ENCODE measurements at regions not wholly inside any gene's neighbourhood (a gene's known extent, or its start where the extent isn't known, plus 50 kb on each side); places are given as distances from the start of the nearest gene placed in this dataset.

GRCh38 chr5:123722451-123722850 is 210.5 kb downstream of the CSNK1G3 start:
- 58 to 100% (median 74%) methylated on average over 1 to 3 of the region's 3 CpGs; no CpG with 5 or more reads in 1 of the 10 experiments for WGBS, 10 experiments
- ATAC-seq (replicated peaks in 6 of 8): no peak
- in situ Hi-C loops (cut with MboI; ENCODE audit: low pct_unique_long_range_greater_than_20kb in 2 of 9, low sequenced_read_pairs in 9 of 9, unreplicated experiment in 9 of 9): no loop called here
- Histone ChIP-seq H3K27ac (no peak overlapping the region), H3K4me3 (no peak overlapping the region), H3K4me1 (replicated peaks in 1 of 2) (peaks cover 0 to 5% of the 10 kb centered on the region in 2 donors)

DNA sequence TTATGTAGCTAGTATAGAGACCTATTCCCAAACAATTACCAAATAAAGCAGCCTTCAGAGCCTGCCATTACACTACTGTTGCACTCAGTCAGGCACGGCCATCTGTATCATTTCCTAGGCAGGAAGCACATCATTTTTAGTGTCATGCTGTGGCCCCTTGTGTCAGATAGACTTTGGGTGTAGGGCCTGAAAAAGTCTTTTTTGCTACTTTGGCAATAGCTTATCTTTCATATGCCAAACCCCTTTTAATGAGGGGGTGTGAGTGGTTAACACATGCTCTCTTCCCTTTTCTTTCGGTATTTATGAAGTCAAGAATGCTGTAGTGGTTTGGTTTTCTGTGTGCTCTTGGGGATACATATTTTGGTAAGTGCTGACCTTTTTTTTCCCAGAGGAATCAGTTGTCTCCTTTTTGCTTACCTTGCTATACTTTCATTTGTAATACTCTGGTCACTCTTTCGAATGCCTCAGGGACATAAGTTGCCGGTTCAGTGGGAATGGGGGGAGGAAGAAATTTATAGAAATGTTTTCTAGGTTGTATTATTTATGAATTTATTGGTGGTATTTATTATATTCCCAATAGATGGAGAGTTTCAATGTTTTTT is 209.8 kb downstream of the CSNK1G3 start:
- Histone ChIP-seq H3K4me1 (replicated peaks in 1 of 2) (peaks cover 0 to 5% of the 10 kb centered on the region in 2 donors), H3K4me3 (no peak overlapping the region), H3K27ac (no peak overlapping the region)
- in situ Hi-C loops (cut with MboI; ENCODE audit: low pct_unique_long_range_greater_than_20kb in 2 of 9, low sequenced_read_pairs in 9 of 9, unreplicated experiment in 9 of 9): no loop called here
- 45 to 100% (median 82%) methylated on average over 2 to 4 of the region's 4 CpGs; no CpG with 5 or more reads in 1 of the 10 experiments for WGBS, 10 experiments
- ATAC-seq (replicated peaks in 6 of 8): no peak

- in situ Hi-C loops (cut with MboI; ENCODE audit: low pct_unique_long_range_greater_than_20kb in 2 of 9, low sequenced_read_pairs in 9 of 9, unreplicated experiment in 9 of 9): no loop called here
- Histone ChIP-seq H3K4me3 (no peak overlapping the region), H3K4me1 (replicated peaks in 1 of 2) (peaks cover 0 to 5% of the 10 kb centered on the region in 2 donors), H3K27ac (no peak overlapping the region)
- ATAC-seq (replicated peaks in 6 of 8): peak in 5 of 8 experiments; percentile 39 to 47 (median 42)
- WGBS, 10 experiments: 68 to 100% (median 85%) methylated on average over 2 to 5 of the region's 5 CpGs; no CpG with 5 or more reads in 1 of the 10 experiments
Observed at GRCh38 chr5:123720955-123721354, 209.0 kb downstream of the CSNK1G3 start.

DNA sequence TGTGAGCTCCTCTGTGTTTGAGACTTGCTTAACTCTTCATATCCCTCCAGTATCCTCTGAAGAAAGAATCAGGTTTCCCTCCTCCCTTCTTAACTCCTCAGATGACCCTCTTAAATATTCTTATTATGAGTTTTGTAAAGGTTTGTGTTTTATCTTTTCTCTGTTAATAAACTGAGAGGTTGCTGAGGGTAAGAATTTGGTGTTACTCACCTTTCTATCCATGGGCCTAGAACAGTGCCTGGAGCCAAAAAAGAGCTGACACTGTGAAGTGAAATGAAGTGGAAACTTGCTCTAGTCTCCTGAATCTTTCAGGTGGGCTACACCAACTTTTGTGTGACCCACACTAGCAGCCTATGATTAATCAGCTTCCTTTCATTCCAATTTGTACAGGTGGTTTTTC is 208.4 kb downstream of the CSNK1G3 start:
- in situ Hi-C loops (cut with MboI; ENCODE audit: low pct_unique_long_range_greater_than_20kb in 2 of 9, low sequenced_read_pairs in 9 of 9, unreplicated experiment in 9 of 9): no loop called here
- Histone ChIP-seq H3K4me1 (replicated peaks in 1 of 2) (peaks cover 0 to 5% of the 10 kb centered on the region in 2 donors), H3K4me3 (no peak overlapping the region), H3K27ac (no peak overlapping the region)
- ATAC-seq (replicated peaks in 6 of 8): no peak

DNA sequence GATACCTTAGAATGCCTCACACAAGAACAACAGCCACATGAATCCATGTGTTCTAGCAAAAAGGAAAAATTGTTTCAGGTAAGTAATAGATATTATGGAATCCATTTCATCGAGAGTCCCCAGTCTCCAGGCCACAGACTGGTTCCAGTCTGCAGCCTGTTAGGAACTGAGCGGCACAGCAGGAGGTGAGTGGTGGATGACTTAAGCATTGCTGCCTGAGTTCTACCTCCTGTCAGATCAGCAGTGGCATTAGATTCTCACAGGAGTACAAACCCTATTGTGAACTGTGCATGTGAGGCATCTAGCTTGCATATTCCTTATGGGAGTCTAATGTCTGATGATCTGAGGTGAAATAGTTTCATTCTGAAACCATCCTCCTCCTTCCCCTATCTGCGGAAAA is 207.0 kb downstream of the CSNK1G3 start:
- Histone ChIP-seq H3K4me3 (no peak overlapping the region), H3K27ac (no peak overlapping the region), H3K4me1 (replicated peaks in 1 of 2) (peaks cover 0 to 5% of the 10 kb centered on the region in 2 donors)
- in situ Hi-C loops (cut with MboI; ENCODE audit: low pct_unique_long_range_greater_than_20kb in 2 of 9, low sequenced_read_pairs in 9 of 9, unreplicated experiment in 9 of 9): no loop called here
- WGBS, 10 experiments: 20 to 100% (median 46%) methylated on average over 1 to 3 of the region's 3 CpGs; no CpG with 5 or more reads in 3 of the 10 experiments
- peak in 2 of 8 experiments; percentile 46 to 50 for ATAC-seq (replicated peaks in 6 of 8)

- ATAC-seq (replicated peaks in 6 of 8): no peak
- 0 to 83% (median 43%) methylated on average over 1 of the region's 1 CpG for WGBS, 10 experiments
- in situ Hi-C loops (cut with MboI; ENCODE audit: low pct_unique_long_range_greater_than_20kb in 2 of 9, low sequenced_read_pairs in 9 of 9, unreplicated experiment in 9 of 9): no loop called here
Observed at GRCh38 chr5:123718238-123718637, 206.3 kb downstream of the CSNK1G3 start.

GRCh38 chr5:123717139-123717538 is 205.2 kb downstream of the CSNK1G3 start:
- Histone ChIP-seq H3K4me1 (replicated peaks in 1 of 2) (peaks cover 0 to 5% of the 10 kb centered on the region in 2 donors), H3K27ac (no peak overlapping the region), H3K4me3 (no peak overlapping the region)
- no peak for ATAC-seq (replicated peaks in 6 of 8)
- in situ Hi-C loops (cut with MboI; ENCODE audit: low pct_unique_long_range_greater_than_20kb in 2 of 9, low sequenced_read_pairs in 9 of 9, unreplicated experiment in 9 of 9): no loop called here

More at GRCh38 chr5:123718238-123718637, 206.3 kb downstream of the CSNK1G3 start:
- no peak overlapping the region for H3K27ac ChIP-seq
- no peak overlapping the region for H3K4me3 ChIP-seq
- peaks cover 0 to 5% of the 10 kb centered on the region in 2 donors for H3K4me1 ChIP-seq (replicated peaks in 1 of 2)

DNA sequence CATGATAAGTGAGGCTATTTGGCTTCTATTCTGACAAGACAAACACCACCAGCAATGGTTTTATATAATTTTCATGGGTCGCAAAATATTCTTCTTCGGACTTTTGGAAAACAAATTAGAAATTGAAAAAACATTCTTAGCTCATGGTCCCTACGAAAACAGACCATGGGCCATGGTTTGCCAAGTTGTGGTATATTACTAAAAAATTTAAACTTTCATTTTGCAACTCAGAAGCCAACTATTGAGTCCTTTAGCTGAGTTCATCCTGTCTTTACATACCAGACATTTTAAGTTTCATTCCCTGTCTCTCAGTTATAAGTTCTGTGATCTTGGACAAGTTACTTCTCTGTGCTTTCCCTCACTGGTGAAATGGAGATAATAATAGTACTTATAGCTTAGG is 198.1 kb downstream of the CSNK1G3 start:
- Histone ChIP-seq H3K27ac (no peak overlapping the region), H3K4me1 (replicated peaks in 1 of 2) (no peaks in the 10 kb centered on the region), H3K4me3 (no peak overlapping the region)
- WGBS, 10 experiments: 58 to 100% (median 91%) methylated on average over 2 to 3 of the region's 3 CpGs
- ATAC-seq (replicated peaks in 6 of 8): no peak
- in situ Hi-C loops (cut with MboI; ENCODE audit: low pct_unique_long_range_greater_than_20kb in 2 of 9, low sequenced_read_pairs in 9 of 9, unreplicated experiment in 9 of 9): no loop called here

GRCh38 chr5:123709422-123709821 is 197.4 kb downstream of the CSNK1G3 start:
- 40 to 88% (median 74%) methylated on average over 1 of the region's 1 CpG; no CpG with 5 or more reads in 4 of the 10 experiments for WGBS, 10 experiments
- Histone ChIP-seq H3K4me3 (no peak overlapping the region), H3K4me1 (replicated peaks in 1 of 2) (no peaks in the 10 kb centered on the region), H3K27ac (no peak overlapping the region)
- no peak for ATAC-seq (replicated peaks in 6 of 8)
- in situ Hi-C loops (cut with MboI; ENCODE audit: low pct_unique_long_range_greater_than_20kb in 2 of 9, low sequenced_read_pairs in 9 of 9, unreplicated experiment in 9 of 9): no loop called here

- in situ Hi-C loops (cut with MboI; ENCODE audit: low pct_unique_long_range_greater_than_20kb in 2 of 9, low sequenced_read_pairs in 9 of 9, unreplicated experiment in 9 of 9): no loop called here
- WGBS, 10 experiments: 0 to 100% (median 60%) methylated on average over 1 to 3 of the region's 3 CpGs; no CpG with 5 or more reads in 1 of the 10 experiments
- Histone ChIP-seq H3K27ac (no peak overlapping the region), H3K4me1 (replicated peaks in 1 of 2) (no peaks in the 10 kb centered on the region), H3K4me3 (no peak overlapping the region)
- peak in 2 of 8 experiments; percentile 31 to 55 for ATAC-seq (replicated peaks in 6 of 8)
Observed at GRCh38 chr5:123708074-123708806, 196.3 kb downstream of the CSNK1G3 start.

DNA sequence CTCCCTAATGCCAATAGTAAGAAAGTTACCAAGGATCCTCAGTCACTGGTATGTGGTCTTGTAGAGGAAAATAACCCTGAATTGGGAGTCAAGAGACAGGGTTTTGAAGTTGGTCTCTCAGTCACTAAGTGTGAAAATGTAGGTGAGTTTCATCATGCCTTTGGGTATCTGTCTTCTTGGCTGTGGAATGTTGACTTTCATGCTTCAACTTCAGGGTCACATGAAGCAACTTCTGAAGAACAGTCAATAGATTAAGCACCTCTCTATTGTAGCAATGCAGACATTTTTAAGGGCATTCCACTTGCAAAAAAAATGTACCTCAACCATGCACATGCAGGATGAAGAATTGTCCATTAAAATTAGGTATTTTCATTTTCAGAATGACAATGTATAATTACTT is 194.6 kb downstream of the CSNK1G3 start:
- no peak overlapping the region for H3K4me3 ChIP-seq
- H3K4me1 ChIP-seq (replicated peaks in 1 of 2): no peaks in the 10 kb centered on the region
- ATAC-seq (replicated peaks in 6 of 8): no peak
- in situ Hi-C loops (cut with MboI; ENCODE audit: low pct_unique_long_range_greater_than_20kb in 2 of 9, low sequenced_read_pairs in 9 of 9, unreplicated experiment in 9 of 9): no loop called here
- no peak overlapping the region for H3K27ac ChIP-seq

DNA sequence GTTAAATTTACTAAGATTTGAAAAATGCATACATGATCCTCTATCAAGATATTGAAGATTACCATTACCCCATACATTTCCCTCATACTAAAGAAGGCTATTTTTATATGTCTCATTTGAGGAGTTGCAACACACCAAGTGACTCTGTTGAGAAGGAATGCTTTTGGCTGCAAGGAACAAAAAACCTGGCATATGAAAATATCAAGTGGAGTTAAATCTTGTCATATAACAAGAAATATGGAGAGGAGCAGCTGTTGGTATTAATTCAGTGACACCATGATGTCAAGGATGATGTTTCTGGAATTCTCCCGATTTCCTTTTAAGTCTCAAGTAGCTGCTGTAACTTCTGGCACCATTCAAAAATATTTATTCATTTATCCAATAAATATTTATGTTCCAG is 193.8 kb downstream of the CSNK1G3 start:
- H3K27ac ChIP-seq: no peak overlapping the region
- H3K4me1 ChIP-seq (replicated peaks in 1 of 2): no peaks in the 10 kb centered on the region
- ATAC-seq (replicated peaks in 6 of 8): no peak
- H3K4me3 ChIP-seq: no peak overlapping the region
- 0 to 100% (median 95%) methylated on average over 1 of the region's 1 CpG for WGBS, 10 experiments
- in situ Hi-C loops (cut with MboI; ENCODE audit: low pct_unique_long_range_greater_than_20kb in 2 of 9, low sequenced_read_pairs in 9 of 9, unreplicated experiment in 9 of 9): no loop called here

DNA sequence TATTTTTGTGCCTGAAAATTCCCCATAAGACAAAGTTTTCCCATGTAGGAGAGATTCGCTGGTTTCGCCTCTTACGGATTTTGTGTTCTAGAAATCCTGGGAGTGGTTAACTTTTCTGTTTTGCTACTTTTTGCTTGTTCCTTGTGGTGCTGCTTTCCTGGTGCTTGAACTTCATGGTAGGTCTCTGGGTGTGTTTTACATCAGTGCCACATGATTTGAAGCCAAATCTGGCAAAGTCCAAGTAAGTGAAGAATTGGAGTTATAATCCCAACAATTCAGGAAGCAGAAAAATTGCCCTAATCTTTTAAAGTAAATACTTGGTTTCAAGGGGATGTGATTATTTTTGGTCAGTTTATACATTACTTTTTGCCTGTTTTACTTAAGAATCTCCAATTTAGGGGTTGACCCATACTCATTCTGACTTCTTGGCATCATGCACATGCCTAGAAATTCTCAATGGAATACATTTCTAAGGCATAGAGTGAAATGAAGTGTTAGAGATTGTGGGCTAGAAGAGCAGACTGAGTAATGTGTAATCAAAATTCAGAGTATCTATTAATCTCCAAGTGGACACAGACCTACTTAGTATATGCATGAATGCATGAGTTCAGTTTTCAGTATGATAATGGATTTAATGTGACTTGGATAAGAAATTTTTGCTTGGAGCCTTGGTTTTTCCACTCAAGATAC is 189.7 kb downstream of the CSNK1G3 start:
- no peak for ATAC-seq (replicated peaks in 6 of 8)
- in situ Hi-C loops (cut with MboI; ENCODE audit: low pct_unique_long_range_greater_than_20kb in 2 of 9, low sequenced_read_pairs in 9 of 9, unreplicated experiment in 9 of 9): no loop called here

More for the DNA sequence above, 189.7 kb downstream of the CSNK1G3 start:
- H3K4me1 ChIP-seq (replicated peaks in 1 of 2): peaks cover 3 to 4% of the 10 kb centered on the region in 2 donors
- no peak overlapping the region for H3K4me3 ChIP-seq
- no peak overlapping the region for H3K27ac ChIP-seq
- WGBS, 10 experiments: 68 to 100% (median 90%) methylated on average over 1 to 3 of the region's 3 CpGs; no CpG with 5 or more reads in 1 of the 10 experiments

Data from motor neuron (in vitro differentiated cells).